ENCODE measurements at regions not wholly inside any gene's neighbourhood (a gene's known extent, or its start where the extent isn't known, plus 50 kb on each side); places are given as distances from the start of the nearest gene placed in this dataset.

- no peak for TF ChIP-seq POLR2A (IDR thresholded peaks at IDR 0.05)
- TF ChIP-seq CTCF (IDR thresholded peaks at IDR 0.05): no peak
Measured at GRCh38 chr15:24901409-24901808, 53.4 kb upstream of the SNRPN start.
